Esophagus muscularis mucosa (tissue), 3 donors: ENCODE measurements at regions not wholly inside any gene's neighbourhood (a gene's known extent, or its start where the extent isn't known, plus 50 kb on each side); places are given as distances from the start of the nearest gene placed in this dataset.

ENCODE experiments used
- POLR2A ChIP-seq: fragments of 450-650 bp; IDR thresholded peaks from one replicate; pipeline ENCODE4 v1.6.1; 2017; ENCODE audit warnings: antibody characterized with exemption, moderate library complexity, mild to moderate bottlenecking, low read depth
- TF ChIP-seq, protein P1 (sequence below), 3 experiments: fragments of 200-600 bp in 2 of 3; fragments of 450-650 bp in 1 of 3; sonication (generic) in 2 of 3; IDR thresholded peaks; one replicate each; pipeline ENCODE4 v1.5.1; 2017 to 2019; ENCODE audit warnings: antibody characterized with exemption in 3 of 3, mild to moderate bottlenecking in 2 of 3, moderate library complexity in 1 of 3

DNA sequence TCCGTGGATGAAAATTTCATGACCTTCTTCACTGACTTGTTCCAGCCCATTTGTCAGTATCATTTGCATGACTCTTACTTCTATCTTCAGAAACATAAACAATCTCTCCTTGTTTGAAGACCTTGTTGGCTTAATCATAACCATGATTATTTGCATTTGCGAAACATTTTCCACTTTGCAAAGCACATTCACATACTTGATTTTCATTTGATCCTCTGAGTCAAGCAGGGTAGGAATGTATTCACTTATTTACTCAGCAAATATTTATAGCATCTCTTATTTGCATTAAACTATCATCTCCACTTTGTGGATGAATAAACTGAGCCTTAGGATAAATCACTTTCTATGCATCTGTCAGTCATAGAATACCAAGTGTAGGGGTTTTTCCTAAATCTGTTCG lies 343.0 kb upstream of the SGCD start:
- TF ChIP-seq, protein P1, sequence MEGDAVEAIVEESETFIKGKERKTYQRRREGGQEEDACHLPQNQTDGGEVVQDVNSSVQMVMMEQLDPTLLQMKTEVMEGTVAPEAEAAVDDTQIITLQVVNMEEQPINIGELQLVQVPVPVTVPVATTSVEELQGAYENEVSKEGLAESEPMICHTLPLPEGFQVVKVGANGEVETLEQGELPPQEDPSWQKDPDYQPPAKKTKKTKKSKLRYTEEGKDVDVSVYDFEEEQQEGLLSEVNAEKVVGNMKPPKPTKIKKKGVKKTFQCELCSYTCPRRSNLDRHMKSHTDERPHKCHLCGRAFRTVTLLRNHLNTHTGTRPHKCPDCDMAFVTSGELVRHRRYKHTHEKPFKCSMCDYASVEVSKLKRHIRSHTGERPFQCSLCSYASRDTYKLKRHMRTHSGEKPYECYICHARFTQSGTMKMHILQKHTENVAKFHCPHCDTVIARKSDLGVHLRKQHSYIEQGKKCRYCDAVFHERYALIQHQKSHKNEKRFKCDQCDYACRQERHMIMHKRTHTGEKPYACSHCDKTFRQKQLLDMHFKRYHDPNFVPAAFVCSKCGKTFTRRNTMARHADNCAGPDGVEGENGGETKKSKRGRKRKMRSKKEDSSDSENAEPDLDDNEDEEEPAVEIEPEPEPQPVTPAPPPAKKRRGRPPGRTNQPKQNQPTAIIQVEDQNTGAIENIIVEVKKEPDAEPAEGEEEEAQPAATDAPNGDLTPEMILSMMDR (IDR thresholded peaks at IDR 0.05): no peak
- no peak for TF ChIP-seq POLR2A
